ENCODE measurements at regions not wholly inside any gene's neighbourhood (a gene's known extent, or its start where the extent isn't known, plus 50 kb on each side); places are given as distances from the start of the nearest gene placed in this dataset.

GRCh38 chrX:68936126-68936525 lies 107.3 kb downstream of the EFNB1 start:
- no peak for TF ChIP-seq CTCF (conservative IDR thresholded peaks at IDR 0.05 in 1 of 2, IDR thresholded peaks at IDR 0.05 in 1 of 2; ENCODE audit: low read depth in 1 of 2, low read length in 2 of 2)
- no peak for TF ChIP-seq EZH2 (IDR thresholded peaks at IDR 0.05; ENCODE audit: low read length, missing control alignments)
